ENCODE measurements at regions not wholly inside any gene's neighbourhood (a gene's known extent, or its start where the extent isn't known, plus 50 kb on each side); places are given as distances from the start of the nearest gene placed in this dataset.

DNA sequence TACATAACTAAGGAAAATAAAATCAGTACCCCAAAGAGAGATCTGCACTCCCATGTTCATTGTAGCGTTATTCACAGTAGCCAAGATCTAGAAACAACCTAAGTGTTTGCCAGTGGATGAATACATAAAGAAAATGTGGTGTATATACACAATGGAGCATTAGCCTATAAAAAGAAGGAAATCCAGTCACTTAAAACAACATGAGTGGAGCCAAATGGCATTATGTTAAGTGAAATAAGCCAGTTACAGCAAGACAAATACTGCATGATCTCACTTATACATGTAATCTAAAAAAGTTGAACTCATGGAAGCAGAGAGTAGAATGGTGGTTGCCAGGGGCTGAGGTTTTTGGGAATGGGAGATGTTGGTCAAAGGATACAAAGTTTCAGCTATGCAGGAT, 508.3 kb upstream of the B3GALT2 start:
- POLR2A ChIA-PET = no interaction called here
- H3K9me3 Mint-ChIP-seq (ENCODE audit: unreplicated experiment) = no peaks in the 10 kb centered on the region
- no peaks in the 10 kb centered on the region for H3K36me3 Mint-ChIP-seq (ENCODE audit: insufficient read depth, unreplicated experiment)

DNA sequence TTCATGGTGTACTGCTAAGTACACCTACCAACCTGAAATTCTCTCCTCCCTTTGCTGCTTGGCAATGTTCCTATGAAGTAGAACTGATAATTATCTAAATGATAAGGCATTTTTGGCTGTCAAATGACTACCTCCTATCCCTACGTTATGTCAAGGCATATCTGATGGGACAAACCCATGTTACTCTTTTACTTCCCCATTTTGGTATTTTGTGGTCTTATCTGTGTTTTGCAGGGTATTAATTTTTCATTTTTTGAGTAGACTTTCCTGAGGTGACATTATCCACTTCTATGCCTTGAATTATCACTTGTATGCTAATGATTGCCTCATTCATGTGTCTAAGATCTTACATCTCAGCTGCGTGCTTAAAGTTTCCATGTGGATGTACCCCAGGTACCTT, 499.6 kb upstream of the B3GALT2 start:
- Histone ChIP-seq H3K4me3 (ENCODE audit: low read depth, low read length) (no peak overlapping the region), H3K36me3 (ENCODE audit: control insufficient read depth, insufficient read depth, low read length) (no peaks in the 10 kb centered on the region), H3K9me3 (no peaks in the 10 kb centered on the region), H3K4me1 (no peaks in the 10 kb centered on the region), H3K27me3 (replicated peaks; ENCODE audit: control insufficient read depth, insufficient read depth, low read length) (no peaks in the 10 kb centered on the region)
- Mint-ChIP-seq H3K4me1 (ENCODE audit: low read depth, unreplicated experiment) (no peaks in the 10 kb centered on the region), H3K36me3 (ENCODE audit: insufficient read depth, unreplicated experiment) (no peaks in the 10 kb centered on the region), H3K4me3 (ENCODE audit: unreplicated experiment) (no peak overlapping the region), H3K27ac (ENCODE audit: unreplicated experiment) (no peak overlapping the region), H3K27me3 (ENCODE audit: insufficient read depth, unreplicated experiment) (no peaks in the 10 kb centered on the region), H3K9me3 (ENCODE audit: unreplicated experiment) (no peaks in the 10 kb centered on the region)
- ChIA-PET CTCF (no interaction called here), POLR2A (no interaction called here)
- TF ChIP-seq, protein P1, sequence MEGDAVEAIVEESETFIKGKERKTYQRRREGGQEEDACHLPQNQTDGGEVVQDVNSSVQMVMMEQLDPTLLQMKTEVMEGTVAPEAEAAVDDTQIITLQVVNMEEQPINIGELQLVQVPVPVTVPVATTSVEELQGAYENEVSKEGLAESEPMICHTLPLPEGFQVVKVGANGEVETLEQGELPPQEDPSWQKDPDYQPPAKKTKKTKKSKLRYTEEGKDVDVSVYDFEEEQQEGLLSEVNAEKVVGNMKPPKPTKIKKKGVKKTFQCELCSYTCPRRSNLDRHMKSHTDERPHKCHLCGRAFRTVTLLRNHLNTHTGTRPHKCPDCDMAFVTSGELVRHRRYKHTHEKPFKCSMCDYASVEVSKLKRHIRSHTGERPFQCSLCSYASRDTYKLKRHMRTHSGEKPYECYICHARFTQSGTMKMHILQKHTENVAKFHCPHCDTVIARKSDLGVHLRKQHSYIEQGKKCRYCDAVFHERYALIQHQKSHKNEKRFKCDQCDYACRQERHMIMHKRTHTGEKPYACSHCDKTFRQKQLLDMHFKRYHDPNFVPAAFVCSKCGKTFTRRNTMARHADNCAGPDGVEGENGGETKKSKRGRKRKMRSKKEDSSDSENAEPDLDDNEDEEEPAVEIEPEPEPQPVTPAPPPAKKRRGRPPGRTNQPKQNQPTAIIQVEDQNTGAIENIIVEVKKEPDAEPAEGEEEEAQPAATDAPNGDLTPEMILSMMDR (IDR thresholded peaks at IDR 0.05; ENCODE audit: insufficient read depth in 1 of 2, low read depth in 1 of 2, low read length in 1 of 2, severe bottlenecking in 1 of 2, unreplicated experiment in 1 of 2) = no peak
- intact Hi-C loops (cut with micrococcal nuclease; ENCODE audit: unreplicated experiment) = no loop called here
- no peak for DNase-seq
- BruUV-seq (replicated peaks) = no TSS peak

More for the DNA sequence above, 508.3 kb upstream of the B3GALT2 start:
- no TSS peak for BruUV-seq (replicated peaks)
- intact Hi-C loops (cut with micrococcal nuclease; ENCODE audit: unreplicated experiment) = no loop called here
- no peaks in the 10 kb centered on the region for H3K4me1 ChIP-seq
- no peaks in the 10 kb centered on the region for H3K9me3 ChIP-seq
- no peaks in the 10 kb centered on the region for H3K27me3 Mint-ChIP-seq (ENCODE audit: insufficient read depth, unreplicated experiment)
- no peaks in the 10 kb centered on the region for H3K27me3 ChIP-seq (replicated peaks; ENCODE audit: control insufficient read depth, insufficient read depth, low read length)
- H3K36me3 ChIP-seq (ENCODE audit: control insufficient read depth, insufficient read depth, low read length) = no peaks in the 10 kb centered on the region
- DNase-seq = no peak
- CTCF ChIA-PET = no interaction called here
- no peak overlapping the region for H3K4me3 Mint-ChIP-seq (ENCODE audit: unreplicated experiment)
- TF ChIP-seq, protein P1 (IDR thresholded peaks at IDR 0.05; ENCODE audit: insufficient read depth in 1 of 2, low read depth in 1 of 2, low read length in 1 of 2, severe bottlenecking in 1 of 2, unreplicated experiment in 1 of 2) = no peak
- H3K4me3 ChIP-seq (ENCODE audit: low read depth, low read length) = no peak overlapping the region
- no peaks in the 10 kb centered on the region for H3K4me1 Mint-ChIP-seq (ENCODE audit: low read depth, unreplicated experiment)
- H3K27ac Mint-ChIP-seq (ENCODE audit: unreplicated experiment) = no peak overlapping the region

GRCh38 chr1:193681422-193681821, 495.0 kb upstream of the B3GALT2 start:
- no peaks in the 10 kb centered on the region for H3K27me3 Mint-ChIP-seq (ENCODE audit: insufficient read depth, unreplicated experiment)
- H3K36me3 ChIP-seq (ENCODE audit: control insufficient read depth, insufficient read depth, low read length) = no peaks in the 10 kb centered on the region
- no peak overlapping the region for H3K27ac Mint-ChIP-seq (ENCODE audit: unreplicated experiment)
- intact Hi-C loops (cut with micrococcal nuclease; ENCODE audit: unreplicated experiment) = no loop called here
- H3K9me3 ChIP-seq = no peaks in the 10 kb centered on the region
- H3K27me3 ChIP-seq (replicated peaks; ENCODE audit: control insufficient read depth, insufficient read depth, low read length) = no peaks in the 10 kb centered on the region
- H3K9me3 Mint-ChIP-seq (ENCODE audit: unreplicated experiment) = no peaks in the 10 kb centered on the region
- TF ChIP-seq, protein P1 (IDR thresholded peaks at IDR 0.05; ENCODE audit: insufficient read depth in 1 of 2, low read depth in 1 of 2, low read length in 1 of 2, severe bottlenecking in 1 of 2, unreplicated experiment in 1 of 2) = no peak
- no TSS peak for BruUV-seq (replicated peaks)
- no peak overlapping the region for H3K4me3 ChIP-seq (ENCODE audit: low read depth, low read length)
- no peaks in the 10 kb centered on the region for H3K4me1 ChIP-seq
- no peak overlapping the region for H3K4me3 Mint-ChIP-seq (ENCODE audit: unreplicated experiment)
- ChIA-PET POLR2A (no interaction called here), CTCF (no interaction called here)
- H3K36me3 Mint-ChIP-seq (ENCODE audit: insufficient read depth, unreplicated experiment) = no peaks in the 10 kb centered on the region
- H3K4me1 Mint-ChIP-seq (ENCODE audit: low read depth, unreplicated experiment) = no peaks in the 10 kb centered on the region
- no peak for DNase-seq
